Fibroblast of skin of left quadriceps (primary cell): ENCODE measurements at regions not wholly inside any gene's neighbourhood (a gene's known extent, or its start where the extent isn't known, plus 50 kb on each side); places are given as distances from the start of the nearest gene placed in this dataset.
"Not testable (repeated sequence)": the region's sequence is repeated elsewhere in the genome, so short reads cannot be mapped to it uniquely, and the experiment has no call there.

ENCODE experiments used
- DNase-seq, 2 experiments: peaks; one replicate each; pipeline ENCODE4 v3.0.0-alpha.2; 2013; ENCODE audit warnings: low read depth in 2 of 2

GRCh38 chr2:132068407-132068806 is 93.3 kb downstream of the ANKRD30BL start:
- DNase-seq = not testable (repeated sequence)

GRCh38 chr2:132065391-132065790 is 96.4 kb downstream of the ANKRD30BL start:
- not testable (repeated sequence) for DNase-seq

- DNase-seq = not testable (repeated sequence)
Observed at GRCh38 chr2:132039609-132040236, 122.0 kb downstream of the ANKRD30BL start.

GRCh38 chr2:132038883-132039235 is 122.9 kb downstream of the ANKRD30BL start:
- DNase-seq = not testable (repeated sequence)

- DNase-seq = no peak
Observed at GRCh38 chr2:132038179-132038882, 123.4 kb downstream of the ANKRD30BL start.

- no peak for DNase-seq
Observed at GRCh38 chr2:132037527-132038178, 124.1 kb downstream of the ANKRD30BL start.

- no peak for DNase-seq
Observed at GRCh38 chr2:132034646-132035045, 127.1 kb downstream of the ANKRD30BL start.

- no peak for DNase-seq
Observed at GRCh38 chr2:132033949-132034348, 127.8 kb downstream of the ANKRD30BL start.

GRCh38 chr2:132033365-132033764 is 128.4 kb downstream of the ANKRD30BL start:
- DNase-seq = no peak

GRCh38 chr2:132012046-132012445 is 149.7 kb downstream of the ANKRD30BL start:
- not testable (repeated sequence) for DNase-seq

GRCh38 chr2:132009874-132010521 is 151.8 kb downstream of the ANKRD30BL start:
- no peak for DNase-seq

GRCh38 chr2:132009177-132009873 is 152.4 kb downstream of the ANKRD30BL start:
- no peak for DNase-seq

- DNase-seq = not testable (repeated sequence)
Observed at GRCh38 chr2:131990751-131991150, 171.0 kb downstream of the ANKRD30BL start.

- not testable (repeated sequence) for DNase-seq
Observed at GRCh38 chr2:131966671-131967070, 195.1 kb downstream of the ANKRD30BL start.

GRCh38 chr2:131966256-131966655 is 195.5 kb downstream of the ANKRD30BL start:
- DNase-seq = no peak

- not testable (repeated sequence) for DNase-seq
Observed at GRCh38 chr2:131958019-131958609, 203.6 kb downstream of the ANKRD30BL start.

- DNase-seq = not testable (repeated sequence)
Observed at GRCh38 chr2:131948641-131949040, 213.1 kb downstream of the ANKRD30BL start.

GRCh38 chr2:131923287-131923686 is 238.5 kb downstream of the ANKRD30BL start:
- not testable (repeated sequence) for DNase-seq

GRCh38 chr2:131922854-131923253 is 238.9 kb downstream of the ANKRD30BL start:
- peak in 1 of 2 experiments; percentile 3 for DNase-seq
